Endodermal cell (in vitro differentiated cells): ENCODE measurements at regions not wholly inside any gene's neighbourhood (a gene's known extent, or its start where the extent isn't known, plus 50 kb on each side); places are given as distances from the start of the nearest gene placed in this dataset.

Experiments
- DNase-seq: peaks from one replicate; pipeline ENCODE4 v3.0.0-alpha.2; 2017
- H3K27ac ChIP-seq: 2 replicates; pipeline ENCODE4 v1.5.1; 2013; ENCODE audit warnings: mild to moderate bottlenecking, low read depth, low read length, moderate library complexity
- H3K27me3 ChIP-seq: 2 replicates; pipeline ENCODE4 v1.6.1; 2013; ENCODE audit warnings: mild to moderate bottlenecking, low read length, moderate library complexity; ENCODE audit not compliant: insufficient read depth, control insufficient read depth, poor library complexity, severe bottlenecking
- H3K36me3 ChIP-seq: 2 replicates; pipeline ENCODE4 v1.7.0; 2013; ENCODE audit warnings: mild to moderate bottlenecking, low read length, moderate library complexity; ENCODE audit not compliant: control insufficient read depth, insufficient read depth
- H3K4me1 ChIP-seq: one replicate; pipeline ENCODE4 v1.7.0; 2013; ENCODE audit warnings: low read length; ENCODE audit not compliant: control insufficient read depth, insufficient read depth
- H3K4me3 ChIP-seq: 2 replicates; pipeline ENCODE4 v1.5.1; 2013; ENCODE audit warnings: mild to moderate bottlenecking, low read length, moderate library complexity
- H3K9ac ChIP-seq: 2 replicates; pipeline ENCODE4 v1.6.1; 2013; ENCODE audit warnings: mild to moderate bottlenecking, low read length, moderate library complexity; ENCODE audit not compliant: poor library complexity, severe bottlenecking; ENCODE audit errors: extremely low read depth
- H3K9me3 ChIP-seq: 2 replicates; pipeline ENCODE4 v1.6.1; 2013; ENCODE audit warnings: mild to moderate bottlenecking, low read length, moderate library complexity; ENCODE audit not compliant: control insufficient read depth
- H3K27ac Mint-ChIP-seq: 2 replicates; pipeline ENCODE4 v1.8.0; 2020; ENCODE audit warnings: mixed read lengths
- H3K27me3 Mint-ChIP-seq: 2 replicates; pipeline ENCODE4 v1.8.0; 2021; ENCODE audit warnings: mild to moderate bottlenecking, mixed read lengths; ENCODE audit not compliant: insufficient read depth
- H3K36me3 Mint-ChIP-seq: 2 replicates; pipeline ENCODE4 v1.8.0; 2020; ENCODE audit warnings: low read depth, mixed read lengths
- H3K4me1 Mint-ChIP-seq: 2 replicates; pipeline ENCODE4 v1.8.0; 2020; ENCODE audit warnings: mixed read lengths
- H3K4me3 Mint-ChIP-seq: 2 replicates; pipeline ENCODE4 v1.8.0; 2020; ENCODE audit warnings: mild to moderate bottlenecking, moderate library complexity, mixed read lengths
- H3K9me3 Mint-ChIP-seq: 2 replicates; pipeline ENCODE4 v1.8.0; 2020; ENCODE audit warnings: mild to moderate bottlenecking, mixed read lengths
- CTCF ChIP-seq: fragments of 200-600 bp; sonication (generic); conservative IDR thresholded peaks from 2 replicates; pipeline ENCODE4 v1.5.0; 2021; ENCODE audit warnings: antibody characterized with exemption, mild to moderate bottlenecking
- WGBS, 2 experiments: methylation state at CpG; one replicate each; pipeline versions ENCODE4 v1.1.5 to v1.1.7; 2013; ENCODE audit warnings: missing lambda C conversion rate in 2 of 2, mixed read lengths in 1 of 2; ENCODE audit not compliant: insufficient coverage in 1 of 2, insufficient read length in 1 of 2; 5-methylcytosine and 5-hydroxymethylcytosine counted together

GRCh38 chr16:56121156-56121500 is 70.2 kb upstream of the GNAO1 start:
- H3K36me3 Mint-ChIP-seq: no peaks in the 10 kb centered on the region
- Histone ChIP-seq H3K4me1 (no peaks in the 10 kb centered on the region), H3K9ac (no peak overlapping the region), H3K9me3 (no peaks in the 10 kb centered on the region), H3K27ac (no peak overlapping the region), H3K27me3 (no peaks in the 10 kb centered on the region), H3K4me3 (no peak overlapping the region), H3K36me3 (no peaks in the 10 kb centered on the region)
- H3K27ac Mint-ChIP-seq: no peak overlapping the region
- no peak for TF ChIP-seq CTCF
- H3K4me1 Mint-ChIP-seq: peaks cover 8% of the 10 kb centered on the region
- DNase-seq: no peak
- H3K27me3 Mint-ChIP-seq: peaks cover 4% of the 10 kb centered on the region
- WGBS, 2 experiments: 90% methylated on average over 2 of the region's 2 CpGs; no CpG with 5 or more reads in 1 of the 2 experiments
- no peaks in the 10 kb centered on the region for H3K9me3 Mint-ChIP-seq
- no peak overlapping the region for H3K4me3 Mint-ChIP-seq

GRCh38 chr16:56120447-56121155 is 70.7 kb upstream of the GNAO1 start:
- no peaks in the 10 kb centered on the region for H3K36me3 Mint-ChIP-seq
- WGBS, 2 experiments: 89 to 100% methylated on average over 1 to 3 of the region's 3 CpGs
- Histone ChIP-seq H3K27ac (no peak overlapping the region), H3K9me3 (no peaks in the 10 kb centered on the region), H3K9ac (no peak overlapping the region), H3K4me1 (no peaks in the 10 kb centered on the region), H3K4me3 (no peak overlapping the region), H3K27me3 (no peaks in the 10 kb centered on the region), H3K36me3 (no peaks in the 10 kb centered on the region)
- DNase-seq: no peak
- H3K9me3 Mint-ChIP-seq: no peaks in the 10 kb centered on the region
- H3K27ac Mint-ChIP-seq: no peak overlapping the region
- peaks cover 4% of the 10 kb centered on the region for H3K27me3 Mint-ChIP-seq
- no peak overlapping the region for H3K4me3 Mint-ChIP-seq
- TF ChIP-seq CTCF: no peak
- H3K4me1 Mint-ChIP-seq: peaks cover 13% of the 10 kb centered on the region

GRCh38 chr16:56119133-56119532 is 72.2 kb upstream of the GNAO1 start:
- no peaks in the 10 kb centered on the region for H3K36me3 ChIP-seq
- Mint-ChIP-seq H3K9me3 (no peaks in the 10 kb centered on the region), H3K4me1 (peaks cover 20% of the 10 kb centered on the region), H3K36me3 (no peaks in the 10 kb centered on the region), H3K27ac (no peak overlapping the region), H3K4me3 (no peak overlapping the region), H3K27me3 (peaks cover 4% of the 10 kb centered on the region)
- WGBS, 2 experiments: 90 to 91% methylated on average over 1 to 2 of the region's 2 CpGs
- H3K9me3 ChIP-seq: no peaks in the 10 kb centered on the region
- no peaks in the 10 kb centered on the region for H3K27me3 ChIP-seq
- H3K4me1 ChIP-seq: no peaks in the 10 kb centered on the region
- no peak overlapping the region for H3K9ac ChIP-seq
- no peak for TF ChIP-seq CTCF
- no peak overlapping the region for H3K27ac ChIP-seq
- H3K4me3 ChIP-seq: no peak overlapping the region
- DNase-seq: no peak
